ENCODE measurements at regions not wholly inside any gene's neighbourhood (a gene's known extent, or its start where the extent isn't known, plus 50 kb on each side); places are given as distances from the start of the nearest gene placed in this dataset.

DNA sequence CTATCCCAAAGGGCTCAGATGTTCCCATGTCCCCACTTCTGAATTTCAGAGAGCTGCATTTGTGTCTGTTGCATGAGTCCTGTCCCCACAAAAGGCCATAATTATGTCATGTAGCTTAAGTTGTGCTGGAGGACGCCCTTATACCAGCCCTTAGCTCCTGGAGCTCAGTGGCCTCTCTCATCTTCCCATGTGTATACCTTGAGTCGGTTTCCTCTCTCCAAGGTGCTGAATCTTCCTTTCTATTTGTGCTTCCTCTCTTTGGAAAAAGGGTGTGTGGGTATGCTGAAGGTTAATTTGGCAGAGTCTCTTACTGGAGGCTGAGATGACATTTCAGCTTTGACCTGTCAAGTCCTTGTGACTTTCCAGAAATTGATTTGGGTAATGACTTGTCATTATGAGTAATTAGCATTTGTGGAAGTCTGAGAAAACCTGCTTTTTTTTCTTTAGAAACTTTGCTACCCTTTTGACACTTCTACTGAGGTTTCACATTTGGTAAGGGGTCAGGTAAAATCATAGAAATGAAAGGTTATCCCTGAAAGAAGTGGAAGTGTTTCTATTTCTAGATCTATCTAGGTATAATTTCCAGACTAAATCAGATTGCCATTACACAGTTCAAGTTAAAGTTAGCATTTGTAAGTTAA lies 185.4 kb downstream of the ABCC12 start:
- DNase-seq (ENCODE audit: low spot score), result no peak
- Mint-ChIP-seq H3K27me3 (ENCODE audit: low read depth) (peaks cover 16% of the 10 kb centered on the region), H3K4me1 (ENCODE audit: low read depth) (no peaks in the 10 kb centered on the region), H3K36me3 (ENCODE audit: low read depth) (no peaks in the 10 kb centered on the region), H3K27ac (ENCODE audit: unreplicated experiment) (no peak overlapping the region), H3K9me3 (ENCODE audit: low read depth) (no peaks in the 10 kb centered on the region), H3K4me3 (ENCODE audit: unreplicated experiment) (no peak overlapping the region)
- TF ChIP-seq, protein P1, sequence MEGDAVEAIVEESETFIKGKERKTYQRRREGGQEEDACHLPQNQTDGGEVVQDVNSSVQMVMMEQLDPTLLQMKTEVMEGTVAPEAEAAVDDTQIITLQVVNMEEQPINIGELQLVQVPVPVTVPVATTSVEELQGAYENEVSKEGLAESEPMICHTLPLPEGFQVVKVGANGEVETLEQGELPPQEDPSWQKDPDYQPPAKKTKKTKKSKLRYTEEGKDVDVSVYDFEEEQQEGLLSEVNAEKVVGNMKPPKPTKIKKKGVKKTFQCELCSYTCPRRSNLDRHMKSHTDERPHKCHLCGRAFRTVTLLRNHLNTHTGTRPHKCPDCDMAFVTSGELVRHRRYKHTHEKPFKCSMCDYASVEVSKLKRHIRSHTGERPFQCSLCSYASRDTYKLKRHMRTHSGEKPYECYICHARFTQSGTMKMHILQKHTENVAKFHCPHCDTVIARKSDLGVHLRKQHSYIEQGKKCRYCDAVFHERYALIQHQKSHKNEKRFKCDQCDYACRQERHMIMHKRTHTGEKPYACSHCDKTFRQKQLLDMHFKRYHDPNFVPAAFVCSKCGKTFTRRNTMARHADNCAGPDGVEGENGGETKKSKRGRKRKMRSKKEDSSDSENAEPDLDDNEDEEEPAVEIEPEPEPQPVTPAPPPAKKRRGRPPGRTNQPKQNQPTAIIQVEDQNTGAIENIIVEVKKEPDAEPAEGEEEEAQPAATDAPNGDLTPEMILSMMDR (IDR thresholded peaks at IDR 0.05), result no peak

DNA sequence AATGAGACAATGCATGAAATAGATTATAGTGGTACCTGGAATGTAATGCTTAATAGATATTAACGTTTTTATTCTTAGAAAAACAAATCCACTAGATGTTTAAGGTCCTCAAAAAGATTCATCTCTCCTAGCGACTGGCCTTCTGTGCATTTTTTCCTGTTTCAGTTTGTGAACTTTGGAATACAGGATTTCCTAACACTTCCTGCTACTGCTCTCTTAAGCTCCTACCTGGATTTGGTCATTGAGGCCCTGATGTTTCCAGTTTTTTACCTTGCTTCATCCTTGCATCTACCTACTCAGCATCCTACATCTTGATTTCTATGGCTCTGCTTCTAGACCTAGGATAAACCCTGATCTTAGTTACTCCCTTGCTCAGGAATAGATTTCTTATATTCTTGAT lies 188.4 kb downstream of the ABCC12 start:
- peaks cover 15% of the 10 kb centered on the region for H3K27me3 Mint-ChIP-seq (ENCODE audit: low read depth)

DNA sequence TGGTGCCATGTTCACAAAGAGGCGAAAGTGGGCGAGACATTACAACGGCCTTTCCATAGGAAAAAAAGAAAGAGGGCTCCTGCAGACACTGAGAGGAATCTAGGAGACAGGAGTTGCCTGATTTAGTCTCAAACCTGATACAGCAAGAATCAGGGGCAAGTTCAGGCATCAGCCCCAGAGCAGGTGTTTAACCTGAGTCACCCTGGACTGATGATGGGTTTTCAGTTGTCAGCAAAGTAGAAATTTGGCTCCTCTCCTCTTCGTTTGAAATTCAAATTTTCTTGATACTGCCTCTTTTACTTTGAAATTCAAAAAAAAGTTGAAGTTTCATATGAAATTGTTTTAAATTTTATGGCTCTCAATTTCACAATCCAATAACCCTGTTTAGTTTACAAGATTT lies 189.5 kb downstream of the ABCC12 start:
- TF ChIP-seq, protein P1 (IDR thresholded peaks at IDR 0.05), result no peak
- H3K36me3 Mint-ChIP-seq (ENCODE audit: low read depth), result no peaks in the 10 kb centered on the region
- peaks cover 10% of the 10 kb centered on the region for H3K27me3 Mint-ChIP-seq (ENCODE audit: low read depth)
- no peaks in the 10 kb centered on the region for H3K4me1 Mint-ChIP-seq (ENCODE audit: low read depth)
- DNase-seq (ENCODE audit: low spot score), result no peak
- no peaks in the 10 kb centered on the region for H3K9me3 Mint-ChIP-seq (ENCODE audit: low read depth)
- no peak overlapping the region for H3K27ac Mint-ChIP-seq (ENCODE audit: unreplicated experiment)
- no peak overlapping the region for H3K4me3 Mint-ChIP-seq (ENCODE audit: unreplicated experiment)

More for the DNA sequence above, 188.4 kb downstream of the ABCC12 start:
- no peak overlapping the region for H3K4me3 Mint-ChIP-seq (ENCODE audit: unreplicated experiment)
- H3K27ac Mint-ChIP-seq (ENCODE audit: unreplicated experiment), result no peak overlapping the region
- no peak for DNase-seq (ENCODE audit: low spot score)
- TF ChIP-seq, protein P1 (IDR thresholded peaks at IDR 0.05), result no peak
- no peaks in the 10 kb centered on the region for H3K4me1 Mint-ChIP-seq (ENCODE audit: low read depth)
- H3K9me3 Mint-ChIP-seq (ENCODE audit: low read depth), result no peaks in the 10 kb centered on the region
- H3K36me3 Mint-ChIP-seq (ENCODE audit: low read depth), result no peaks in the 10 kb centered on the region

DNA sequence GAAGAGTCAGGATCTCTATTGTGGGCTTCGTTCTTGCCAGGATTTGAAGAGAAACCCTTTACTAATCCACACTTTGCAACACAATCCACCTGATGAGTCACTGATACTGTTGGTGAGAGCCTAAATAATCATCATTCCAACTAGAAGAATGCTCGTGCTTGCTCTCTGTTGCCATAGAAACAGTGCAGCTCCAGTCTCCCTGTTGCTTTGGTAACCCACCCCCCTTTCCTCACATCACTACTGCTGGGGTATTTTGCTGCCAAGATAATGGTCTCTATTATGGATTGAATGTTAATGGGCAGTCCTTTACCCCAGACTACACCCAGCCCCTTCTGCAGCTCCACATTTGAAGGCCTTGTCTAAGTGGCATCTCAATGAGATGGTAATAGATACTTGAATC lies 190.4 kb downstream of the ABCC12 start:
- H3K4me3 Mint-ChIP-seq (ENCODE audit: unreplicated experiment), result no peak overlapping the region
- no peaks in the 10 kb centered on the region for H3K4me1 Mint-ChIP-seq (ENCODE audit: low read depth)
- peaks cover 16% of the 10 kb centered on the region for H3K27me3 Mint-ChIP-seq (ENCODE audit: low read depth)
- no peaks in the 10 kb centered on the region for H3K36me3 Mint-ChIP-seq (ENCODE audit: low read depth)
- no peak overlapping the region for H3K27ac Mint-ChIP-seq (ENCODE audit: unreplicated experiment)
- no peak for DNase-seq (ENCODE audit: low spot score)
- TF ChIP-seq, protein P1 (IDR thresholded peaks at IDR 0.05), result no peak
- no peaks in the 10 kb centered on the region for H3K9me3 Mint-ChIP-seq (ENCODE audit: low read depth)

DNA sequence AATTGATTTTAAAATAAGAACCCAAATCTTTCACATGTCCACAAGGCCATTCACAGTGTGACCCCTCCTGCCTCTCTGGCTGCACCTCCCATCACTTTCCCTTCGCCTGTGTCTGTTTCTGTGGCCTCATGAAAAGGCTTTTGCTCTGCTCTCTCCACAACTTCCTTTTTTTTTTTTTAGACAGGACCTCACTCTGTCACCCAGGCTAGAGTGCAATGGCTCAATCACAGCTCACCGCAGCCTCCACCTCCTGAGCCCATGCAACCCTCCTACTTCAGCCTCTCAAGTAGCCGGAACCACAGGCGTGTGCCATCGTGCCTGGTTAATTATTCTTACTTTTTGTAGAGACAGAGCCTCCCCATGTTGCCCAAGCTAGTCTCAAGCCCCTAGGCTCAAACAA lies 197.1 kb downstream of the ABCC12 start:
- Mint-ChIP-seq H3K27ac (ENCODE audit: unreplicated experiment) (no peak overlapping the region), H3K4me3 (ENCODE audit: unreplicated experiment) (no peak overlapping the region)

More for the DNA sequence above, 197.1 kb downstream of the ABCC12 start:
- Mint-ChIP-seq H3K36me3 (ENCODE audit: low read depth) (no peaks in the 10 kb centered on the region), H3K9me3 (ENCODE audit: low read depth) (no peaks in the 10 kb centered on the region), H3K27me3 (ENCODE audit: low read depth) (peaks cover 19% of the 10 kb centered on the region), H3K4me1 (ENCODE audit: low read depth) (no peaks in the 10 kb centered on the region)
- DNase-seq (ENCODE audit: low spot score), result no peak
- TF ChIP-seq, protein P1 (IDR thresholded peaks at IDR 0.05), result no peak
